ENCODE measurements at regions not wholly inside any gene's neighbourhood (a gene's known extent, or its start where the extent isn't known, plus 50 kb on each side); places are given as distances from the start of the nearest gene placed in this dataset.

- TF ChIP-seq, protein P1, sequence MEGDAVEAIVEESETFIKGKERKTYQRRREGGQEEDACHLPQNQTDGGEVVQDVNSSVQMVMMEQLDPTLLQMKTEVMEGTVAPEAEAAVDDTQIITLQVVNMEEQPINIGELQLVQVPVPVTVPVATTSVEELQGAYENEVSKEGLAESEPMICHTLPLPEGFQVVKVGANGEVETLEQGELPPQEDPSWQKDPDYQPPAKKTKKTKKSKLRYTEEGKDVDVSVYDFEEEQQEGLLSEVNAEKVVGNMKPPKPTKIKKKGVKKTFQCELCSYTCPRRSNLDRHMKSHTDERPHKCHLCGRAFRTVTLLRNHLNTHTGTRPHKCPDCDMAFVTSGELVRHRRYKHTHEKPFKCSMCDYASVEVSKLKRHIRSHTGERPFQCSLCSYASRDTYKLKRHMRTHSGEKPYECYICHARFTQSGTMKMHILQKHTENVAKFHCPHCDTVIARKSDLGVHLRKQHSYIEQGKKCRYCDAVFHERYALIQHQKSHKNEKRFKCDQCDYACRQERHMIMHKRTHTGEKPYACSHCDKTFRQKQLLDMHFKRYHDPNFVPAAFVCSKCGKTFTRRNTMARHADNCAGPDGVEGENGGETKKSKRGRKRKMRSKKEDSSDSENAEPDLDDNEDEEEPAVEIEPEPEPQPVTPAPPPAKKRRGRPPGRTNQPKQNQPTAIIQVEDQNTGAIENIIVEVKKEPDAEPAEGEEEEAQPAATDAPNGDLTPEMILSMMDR (IDR thresholded peaks at IDR 0.05; ENCODE audit: poor library complexity), result no peak
- TF ChIP-seq EZH2 (IDR thresholded peaks at IDR 0.05; ENCODE audit: borderline replicate concordance) (no peak), EZH2phosphoT487 (IDR thresholded peaks at IDR 0.05; ENCODE audit: low read depth, severe bottlenecking, unreplicated experiment) (no peak)
Measured at GRCh38 chr11:81340225-81340624, 1393.4 kb downstream of the FAM181B start.
